ENCODE measurements at regions not wholly inside any gene's neighbourhood (a gene's known extent, or its start where the extent isn't known, plus 50 kb on each side); places are given as distances from the start of the nearest gene placed in this dataset.

DNA sequence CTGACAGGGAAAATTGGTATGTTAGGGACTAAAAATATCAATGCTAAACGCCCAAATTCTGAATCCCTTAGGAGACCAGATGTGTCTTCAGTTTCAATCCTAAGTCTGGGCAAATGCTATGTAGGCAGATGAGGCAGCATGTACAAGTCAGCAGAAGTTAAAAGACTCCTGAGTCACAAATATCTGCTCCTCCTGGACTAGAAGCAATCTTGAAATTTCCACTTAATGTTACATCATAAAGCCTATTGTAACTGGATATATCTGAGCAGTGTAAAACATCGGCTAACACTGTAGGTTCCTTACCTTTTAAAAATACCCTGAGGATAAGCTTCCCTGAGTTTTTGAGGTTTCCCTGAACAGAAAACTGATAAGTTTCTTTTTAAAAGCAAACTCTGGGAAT, 1087.6 kb upstream of the PIK3C3 start:
- H3K4me3 ChIP-seq (ENCODE audit: insufficient read depth, low read depth, low read length, poor library complexity, severe bottlenecking) = no peak overlapping the region
- DNase-seq = no peak

DNA sequence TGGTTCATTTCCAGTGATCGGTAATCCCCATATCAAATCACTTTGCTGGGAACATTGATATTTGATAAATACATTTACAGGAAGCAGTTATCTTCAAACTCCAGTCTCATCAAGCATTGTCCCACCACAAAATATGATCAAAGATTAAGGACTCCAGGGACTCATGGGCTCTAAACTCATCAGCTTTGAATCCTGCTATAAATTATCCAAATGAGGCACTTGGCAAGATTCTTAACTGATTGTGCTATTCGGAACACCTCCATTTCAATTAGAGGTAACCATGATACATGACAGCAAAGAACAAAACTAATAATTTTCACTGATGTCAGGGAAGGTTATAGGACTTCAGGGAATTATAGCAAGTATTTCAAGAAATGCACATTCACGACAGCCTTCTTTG, 1088.1 kb upstream of the PIK3C3 start:
- Histone ChIP-seq H3K36me3 (ENCODE audit: control insufficient read depth, insufficient read depth, low read length) (no peaks in the 10 kb centered on the region), H3K27ac (ENCODE audit: insufficient read depth, low read length, poor library complexity, severe bottlenecking) (no peak overlapping the region)

More for the DNA sequence above, 1087.6 kb upstream of the PIK3C3 start:
- no peaks in the 10 kb centered on the region for H3K27me3 ChIP-seq (replicated peaks; ENCODE audit: control insufficient read depth, insufficient read depth, low read length, poor library complexity, severe bottlenecking)
- H3K9me3 ChIP-seq (ENCODE audit: control insufficient read depth, low read length) = no peaks in the 10 kb centered on the region
- no peak overlapping the region for H3K27ac ChIP-seq (ENCODE audit: insufficient read depth, low read length, poor library complexity, severe bottlenecking)
- no peaks in the 10 kb centered on the region for H3K36me3 ChIP-seq (ENCODE audit: control insufficient read depth, insufficient read depth, low read length)
- H3K4me1 ChIP-seq (ENCODE audit: control insufficient read depth, insufficient read depth, low read length, poor library complexity, severe bottlenecking) = no peaks in the 10 kb centered on the region

DNA sequence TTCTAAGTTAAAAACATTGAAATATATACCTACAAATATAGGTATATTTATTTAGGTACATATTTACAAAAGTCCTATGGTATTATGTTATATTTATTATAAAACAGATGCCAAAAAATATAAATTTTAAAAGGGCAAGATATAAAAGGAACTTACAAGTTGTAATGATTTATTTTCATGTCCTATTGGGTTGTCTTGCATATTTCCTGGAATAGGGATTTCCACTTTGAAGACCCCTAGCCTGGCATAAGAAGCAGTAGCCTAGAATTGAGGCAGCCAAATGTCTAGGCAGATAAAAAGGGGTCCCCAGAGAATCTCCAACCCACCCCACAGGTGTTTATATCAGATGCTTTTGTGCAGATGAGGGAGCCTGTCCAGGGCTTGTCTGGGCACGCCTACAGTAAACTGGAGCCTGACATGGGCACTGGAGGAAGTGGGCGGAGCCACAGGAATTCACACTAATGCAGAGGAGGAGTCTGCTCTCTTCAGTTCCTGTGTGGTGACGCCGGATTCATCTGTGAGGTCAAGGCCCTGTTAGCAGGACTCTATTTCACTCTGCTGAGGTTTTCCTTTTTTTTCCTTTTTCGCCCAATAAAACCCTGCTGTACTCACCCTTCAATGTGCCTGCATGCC, 1088.9 kb upstream of the PIK3C3 start:
- Histone ChIP-seq H3K27ac (ENCODE audit: insufficient read depth, low read length, poor library complexity, severe bottlenecking) (no peak overlapping the region), H3K4me1 (ENCODE audit: control insufficient read depth, insufficient read depth, low read length, poor library complexity, severe bottlenecking) (no peaks in the 10 kb centered on the region), H3K9me3 (ENCODE audit: control insufficient read depth, low read length) (no peaks in the 10 kb centered on the region), H3K36me3 (ENCODE audit: control insufficient read depth, insufficient read depth, low read length) (no peaks in the 10 kb centered on the region), H3K4me3 (ENCODE audit: insufficient read depth, low read depth, low read length, poor library complexity, severe bottlenecking) (no peak overlapping the region), H3K27me3 (replicated peaks; ENCODE audit: control insufficient read depth, insufficient read depth, low read length, poor library complexity, severe bottlenecking) (no peaks in the 10 kb centered on the region)
- no peak for DNase-seq

More for the DNA sequence above, 1088.1 kb upstream of the PIK3C3 start:
- DNase-seq = no peak
- H3K4me3 ChIP-seq (ENCODE audit: insufficient read depth, low read depth, low read length, poor library complexity, severe bottlenecking) = no peak overlapping the region
- H3K9me3 ChIP-seq (ENCODE audit: control insufficient read depth, low read length) = no peaks in the 10 kb centered on the region
- H3K27me3 ChIP-seq (replicated peaks; ENCODE audit: control insufficient read depth, insufficient read depth, low read length, poor library complexity, severe bottlenecking) = no peaks in the 10 kb centered on the region
- H3K4me1 ChIP-seq (ENCODE audit: control insufficient read depth, insufficient read depth, low read length, poor library complexity, severe bottlenecking) = no peaks in the 10 kb centered on the region

DNA sequence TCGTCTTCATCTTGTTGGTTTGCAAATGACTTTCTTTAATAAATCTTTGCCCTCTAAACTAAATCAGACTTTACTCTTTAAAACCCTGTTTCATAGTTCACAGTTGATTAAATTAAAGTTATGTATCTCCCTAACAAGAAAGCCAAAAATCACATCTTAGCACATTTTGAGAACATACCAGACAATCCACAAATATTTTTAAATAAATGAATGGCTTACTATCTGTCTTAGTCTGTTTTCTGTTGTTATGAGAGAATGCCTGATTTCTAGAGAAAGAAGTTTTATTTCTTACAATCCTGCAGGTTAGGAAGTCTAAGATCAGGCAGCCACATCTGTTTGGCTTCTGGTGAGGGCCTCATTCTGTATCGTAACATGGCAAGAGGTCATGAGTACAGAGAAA, 1090.2 kb upstream of the PIK3C3 start:
- Histone ChIP-seq H3K4me3 (ENCODE audit: insufficient read depth, low read depth, low read length, poor library complexity, severe bottlenecking) (no peak overlapping the region), H3K9me3 (ENCODE audit: control insufficient read depth, low read length) (no peaks in the 10 kb centered on the region), H3K4me1 (ENCODE audit: control insufficient read depth, insufficient read depth, low read length, poor library complexity, severe bottlenecking) (no peaks in the 10 kb centered on the region), H3K27me3 (replicated peaks; ENCODE audit: control insufficient read depth, insufficient read depth, low read length, poor library complexity, severe bottlenecking) (no peaks in the 10 kb centered on the region), H3K27ac (ENCODE audit: insufficient read depth, low read length, poor library complexity, severe bottlenecking) (no peak overlapping the region), H3K36me3 (ENCODE audit: control insufficient read depth, insufficient read depth, low read length) (no peaks in the 10 kb centered on the region)
- no peak for DNase-seq

DNA sequence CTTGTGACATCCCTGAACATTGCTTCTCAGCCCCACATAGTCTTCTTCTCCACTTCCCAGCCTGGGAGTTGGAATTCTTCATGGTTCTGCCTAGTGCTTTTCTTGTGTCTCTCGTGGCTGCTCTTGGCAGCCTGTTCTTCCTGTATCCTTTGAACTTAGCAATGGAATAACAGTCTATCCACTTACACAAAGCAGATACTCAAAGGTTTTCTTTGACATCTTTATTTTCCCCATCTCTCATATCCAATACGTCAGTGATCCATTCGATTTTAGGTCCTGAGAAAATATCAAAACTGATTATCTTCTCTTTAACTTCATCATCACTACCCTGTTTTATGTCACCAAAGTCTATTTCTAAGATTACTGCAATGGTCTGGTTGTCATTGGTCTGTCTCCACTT, 1091.2 kb upstream of the PIK3C3 start:
- Histone ChIP-seq H3K27me3 (replicated peaks; ENCODE audit: control insufficient read depth, insufficient read depth, low read length, poor library complexity, severe bottlenecking) (no peaks in the 10 kb centered on the region), H3K9me3 (ENCODE audit: control insufficient read depth, low read length) (no peaks in the 10 kb centered on the region), H3K4me3 (ENCODE audit: insufficient read depth, low read depth, low read length, poor library complexity, severe bottlenecking) (no peak overlapping the region), H3K36me3 (ENCODE audit: control insufficient read depth, insufficient read depth, low read length) (no peaks in the 10 kb centered on the region), H3K27ac (ENCODE audit: insufficient read depth, low read length, poor library complexity, severe bottlenecking) (no peak overlapping the region), H3K4me1 (ENCODE audit: control insufficient read depth, insufficient read depth, low read length, poor library complexity, severe bottlenecking) (no peaks in the 10 kb centered on the region)
- no peak for DNase-seq

DNA sequence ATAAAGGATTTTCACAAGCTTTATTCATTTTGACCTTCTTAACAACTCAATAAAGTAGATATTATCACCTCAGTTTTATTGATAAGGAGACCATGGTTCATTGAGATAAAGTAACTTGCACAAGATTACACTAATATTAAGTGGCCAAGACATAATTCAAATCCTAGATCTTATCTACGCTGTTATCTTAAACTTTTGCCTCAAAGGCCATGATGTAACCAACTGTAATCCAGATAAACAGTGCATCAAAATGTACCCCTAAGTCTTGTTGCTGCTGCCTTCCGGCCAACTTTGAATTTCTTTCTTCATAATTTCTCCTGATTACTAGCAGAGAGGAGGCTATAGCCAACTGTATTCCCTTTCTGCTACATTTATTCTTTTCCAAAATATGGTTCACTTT, 1094.8 kb upstream of the PIK3C3 start:
- H3K4me1 ChIP-seq (ENCODE audit: control insufficient read depth, insufficient read depth, low read length, poor library complexity, severe bottlenecking) = no peaks in the 10 kb centered on the region
- no peaks in the 10 kb centered on the region for H3K9me3 ChIP-seq (ENCODE audit: control insufficient read depth, low read length)
- DNase-seq = no peak

DNA sequence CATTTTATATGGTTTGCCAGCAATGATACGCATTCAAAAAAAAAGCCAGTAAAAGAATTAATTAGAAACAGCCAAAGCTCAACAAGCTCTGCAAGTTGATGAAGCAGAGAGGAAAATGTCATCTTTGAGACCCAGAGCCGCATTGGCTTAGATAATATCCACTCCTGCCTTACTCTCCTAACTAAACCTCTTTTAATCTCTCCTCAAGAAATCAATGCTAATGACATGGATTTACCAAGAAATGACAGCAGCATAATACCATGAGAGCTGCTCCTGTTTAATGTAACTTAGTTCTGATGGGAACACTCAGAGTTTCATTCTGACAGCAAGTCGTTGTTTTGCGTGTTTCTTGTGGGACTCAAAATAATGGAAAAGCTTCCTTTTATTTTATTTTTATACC, 1099.4 kb upstream of the PIK3C3 start:
- no peak for DNase-seq
- H3K4me1 ChIP-seq (ENCODE audit: control insufficient read depth, insufficient read depth, low read length, poor library complexity, severe bottlenecking) = no peaks in the 10 kb centered on the region
- no peaks in the 10 kb centered on the region for H3K27me3 ChIP-seq (replicated peaks; ENCODE audit: control insufficient read depth, insufficient read depth, low read length, poor library complexity, severe bottlenecking)
- H3K9me3 ChIP-seq (ENCODE audit: control insufficient read depth, low read length) = no peaks in the 10 kb centered on the region
- no peaks in the 10 kb centered on the region for H3K36me3 ChIP-seq (ENCODE audit: control insufficient read depth, insufficient read depth, low read length)
- H3K27ac ChIP-seq (ENCODE audit: insufficient read depth, low read length, poor library complexity, severe bottlenecking) = no peak overlapping the region
- no peak overlapping the region for H3K4me3 ChIP-seq (ENCODE audit: insufficient read depth, low read depth, low read length, poor library complexity, severe bottlenecking)

More for the DNA sequence above, 1094.8 kb upstream of the PIK3C3 start:
- Histone ChIP-seq H3K4me3 (ENCODE audit: insufficient read depth, low read depth, low read length, poor library complexity, severe bottlenecking) (no peak overlapping the region), H3K27me3 (replicated peaks; ENCODE audit: control insufficient read depth, insufficient read depth, low read length, poor library complexity, severe bottlenecking) (no peaks in the 10 kb centered on the region), H3K27ac (ENCODE audit: insufficient read depth, low read length, poor library complexity, severe bottlenecking) (no peak overlapping the region), H3K36me3 (ENCODE audit: control insufficient read depth, insufficient read depth, low read length) (no peaks in the 10 kb centered on the region)

DNA sequence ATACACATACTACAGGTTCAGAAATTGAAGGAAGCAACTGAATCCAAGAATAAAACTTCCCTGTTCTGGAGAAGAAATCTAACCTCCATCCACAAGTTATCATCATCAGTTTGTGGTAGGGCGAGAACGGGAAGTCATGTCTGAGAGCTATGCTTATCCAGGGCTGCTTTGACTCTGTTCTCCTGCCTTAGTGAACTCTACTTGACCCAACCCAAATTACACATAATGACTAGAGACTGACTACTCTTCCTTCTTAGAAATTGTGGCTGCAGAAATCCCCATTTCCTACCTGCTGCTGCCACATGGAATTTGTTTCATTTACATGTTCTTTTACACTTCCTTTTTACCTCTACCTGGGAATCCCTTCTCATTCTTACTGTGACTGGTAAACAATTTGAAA, 1102.6 kb upstream of the PIK3C3 start:
- no peak overlapping the region for H3K27ac ChIP-seq (ENCODE audit: insufficient read depth, low read length, poor library complexity, severe bottlenecking)
- H3K9me3 ChIP-seq (ENCODE audit: control insufficient read depth, low read length) = no peaks in the 10 kb centered on the region
- no peaks in the 10 kb centered on the region for H3K4me1 ChIP-seq (ENCODE audit: control insufficient read depth, insufficient read depth, low read length, poor library complexity, severe bottlenecking)
- H3K4me3 ChIP-seq (ENCODE audit: insufficient read depth, low read depth, low read length, poor library complexity, severe bottlenecking) = no peak overlapping the region
- no peak for DNase-seq
- no peaks in the 10 kb centered on the region for H3K36me3 ChIP-seq (ENCODE audit: control insufficient read depth, insufficient read depth, low read length)
- no peaks in the 10 kb centered on the region for H3K27me3 ChIP-seq (replicated peaks; ENCODE audit: control insufficient read depth, insufficient read depth, low read length, poor library complexity, severe bottlenecking)

DNA sequence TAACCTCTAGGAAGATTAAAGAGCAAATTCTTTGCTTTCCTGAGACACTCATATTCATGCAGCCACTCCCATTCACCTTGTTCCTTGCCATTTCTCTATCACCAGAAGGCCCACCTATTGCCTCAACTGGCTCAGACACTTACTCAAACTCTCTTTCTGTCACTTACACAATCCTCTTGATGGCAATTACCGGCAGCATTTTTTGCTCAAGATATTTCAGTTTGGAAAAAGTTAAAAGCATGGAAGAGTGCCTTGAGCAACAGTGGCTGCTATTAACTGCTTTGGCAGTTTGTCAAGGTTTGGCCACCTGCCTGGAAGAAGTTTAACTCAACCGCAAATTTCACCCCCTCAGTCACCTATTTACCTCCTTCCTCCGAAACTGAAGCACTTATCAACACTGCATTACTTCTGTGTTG, 1104.0 kb upstream of the PIK3C3 start:
- Histone ChIP-seq H3K9me3 (ENCODE audit: control insufficient read depth, low read length) (no peaks in the 10 kb centered on the region), H3K27ac (ENCODE audit: insufficient read depth, low read length, poor library complexity, severe bottlenecking) (no peak overlapping the region), H3K27me3 (replicated peaks; ENCODE audit: control insufficient read depth, insufficient read depth, low read length, poor library complexity, severe bottlenecking) (no peaks in the 10 kb centered on the region), H3K4me3 (ENCODE audit: insufficient read depth, low read depth, low read length, poor library complexity, severe bottlenecking) (no peak overlapping the region), H3K36me3 (ENCODE audit: control insufficient read depth, insufficient read depth, low read length) (no peaks in the 10 kb centered on the region), H3K4me1 (ENCODE audit: control insufficient read depth, insufficient read depth, low read length, poor library complexity, severe bottlenecking) (no peaks in the 10 kb centered on the region)
- DNase-seq = no peak

DNA sequence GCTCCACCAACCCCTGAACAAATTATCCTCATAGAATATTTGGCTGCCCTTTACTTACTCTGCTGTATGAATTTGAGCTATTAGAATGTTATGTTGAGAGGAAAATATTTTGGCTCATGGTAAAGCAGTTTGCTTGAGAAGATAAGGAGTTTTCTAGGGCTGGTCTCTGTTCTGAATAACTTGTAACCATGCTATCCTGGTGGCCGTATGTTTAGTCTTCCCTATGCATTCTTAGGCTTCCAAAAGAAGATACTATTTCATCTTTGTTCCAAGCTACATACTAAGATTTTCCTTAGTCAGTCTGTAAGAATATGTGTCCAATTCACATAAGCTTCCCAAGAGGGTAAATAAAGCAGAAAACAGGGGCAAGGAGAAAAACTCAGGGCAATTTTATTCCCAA, 1105.1 kb upstream of the PIK3C3 start:
- Histone ChIP-seq H3K36me3 (ENCODE audit: control insufficient read depth, insufficient read depth, low read length) (no peaks in the 10 kb centered on the region), H3K27ac (ENCODE audit: insufficient read depth, low read length, poor library complexity, severe bottlenecking) (no peak overlapping the region)

More for the DNA sequence above, 1105.1 kb upstream of the PIK3C3 start:
- H3K4me1 ChIP-seq (ENCODE audit: control insufficient read depth, insufficient read depth, low read length, poor library complexity, severe bottlenecking) = no peaks in the 10 kb centered on the region
- no peak for DNase-seq
- H3K27me3 ChIP-seq (replicated peaks; ENCODE audit: control insufficient read depth, insufficient read depth, low read length, poor library complexity, severe bottlenecking) = no peaks in the 10 kb centered on the region
- H3K4me3 ChIP-seq (ENCODE audit: insufficient read depth, low read depth, low read length, poor library complexity, severe bottlenecking) = no peak overlapping the region
- no peaks in the 10 kb centered on the region for H3K9me3 ChIP-seq (ENCODE audit: control insufficient read depth, low read length)

Measured in effector memory CD4-positive, alpha-beta T cell (primary cell).